ENCODE measurements at regions not wholly inside any gene's neighbourhood (a gene's known extent, or its start where the extent isn't known, plus 50 kb on each side); places are given as distances from the start of the nearest gene placed in this dataset.

DNA sequence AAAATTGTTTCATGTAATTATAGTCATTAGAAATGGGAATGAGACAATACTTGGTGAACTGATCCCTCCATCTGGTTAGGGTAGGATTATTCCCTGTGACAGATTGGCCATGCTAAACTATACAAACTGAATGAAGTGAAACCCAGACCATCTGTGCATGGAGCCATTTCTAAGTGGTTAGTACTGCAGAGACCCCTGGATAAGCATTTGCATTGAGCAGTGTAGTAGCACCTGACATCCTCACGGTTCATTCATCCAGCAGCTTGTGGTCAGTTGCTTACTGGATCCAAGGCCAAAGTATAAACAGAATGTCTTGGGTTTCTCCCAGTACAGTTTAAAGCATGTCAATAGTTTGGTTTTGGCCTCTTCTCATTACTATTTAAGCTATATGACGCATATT lies 93.8 kb upstream of the ARHGAP42 start:
- TF ChIP-seq POLR2A (IDR thresholded peaks at IDR 0.05), result no peak
- TF ChIP-seq, protein P1, sequence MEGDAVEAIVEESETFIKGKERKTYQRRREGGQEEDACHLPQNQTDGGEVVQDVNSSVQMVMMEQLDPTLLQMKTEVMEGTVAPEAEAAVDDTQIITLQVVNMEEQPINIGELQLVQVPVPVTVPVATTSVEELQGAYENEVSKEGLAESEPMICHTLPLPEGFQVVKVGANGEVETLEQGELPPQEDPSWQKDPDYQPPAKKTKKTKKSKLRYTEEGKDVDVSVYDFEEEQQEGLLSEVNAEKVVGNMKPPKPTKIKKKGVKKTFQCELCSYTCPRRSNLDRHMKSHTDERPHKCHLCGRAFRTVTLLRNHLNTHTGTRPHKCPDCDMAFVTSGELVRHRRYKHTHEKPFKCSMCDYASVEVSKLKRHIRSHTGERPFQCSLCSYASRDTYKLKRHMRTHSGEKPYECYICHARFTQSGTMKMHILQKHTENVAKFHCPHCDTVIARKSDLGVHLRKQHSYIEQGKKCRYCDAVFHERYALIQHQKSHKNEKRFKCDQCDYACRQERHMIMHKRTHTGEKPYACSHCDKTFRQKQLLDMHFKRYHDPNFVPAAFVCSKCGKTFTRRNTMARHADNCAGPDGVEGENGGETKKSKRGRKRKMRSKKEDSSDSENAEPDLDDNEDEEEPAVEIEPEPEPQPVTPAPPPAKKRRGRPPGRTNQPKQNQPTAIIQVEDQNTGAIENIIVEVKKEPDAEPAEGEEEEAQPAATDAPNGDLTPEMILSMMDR (IDR thresholded peaks at IDR 0.05), result no peak
